Tibial nerve (tissue), 4 donors: ENCODE measurements at regions not wholly inside any gene's neighbourhood (a gene's known extent, or its start where the extent isn't known, plus 50 kb on each side); places are given as distances from the start of the nearest gene placed in this dataset.

ENCODE experiments used
- CTCF ChIP-seq, 5 experiments: fragments of 200-600 bp in 3 of 5; fragments of 450-650 bp in 2 of 5; sonication (generic) in 3 of 5; IDR thresholded peaks; one replicate each; pipeline ENCODE4 v1.5.1; 2016 to 2019; ENCODE audit warnings: antibody characterized with exemption in 5 of 5, mild to moderate bottlenecking in 3 of 5, moderate library complexity in 2 of 5
- EP300 ChIP-seq, 2 donors: sonication (generic); formaldehyde crosslinking; IDR thresholded peaks; one replicate each; pipeline ENCODE4 v1.6.1; 2017; ENCODE audit warnings: antibody characterized with exemption in 2 of 2, mild to moderate bottlenecking in 1 of 2
- POLR2A ChIP-seq, 2 donors: fragments of 450-650 bp; IDR thresholded peaks; one replicate each; pipeline ENCODE4 v1.6.1; 2017; ENCODE audit warnings: antibody characterized with exemption in 2 of 2, mild to moderate bottlenecking in 2 of 2, moderate library complexity in 2 of 2

DNA sequence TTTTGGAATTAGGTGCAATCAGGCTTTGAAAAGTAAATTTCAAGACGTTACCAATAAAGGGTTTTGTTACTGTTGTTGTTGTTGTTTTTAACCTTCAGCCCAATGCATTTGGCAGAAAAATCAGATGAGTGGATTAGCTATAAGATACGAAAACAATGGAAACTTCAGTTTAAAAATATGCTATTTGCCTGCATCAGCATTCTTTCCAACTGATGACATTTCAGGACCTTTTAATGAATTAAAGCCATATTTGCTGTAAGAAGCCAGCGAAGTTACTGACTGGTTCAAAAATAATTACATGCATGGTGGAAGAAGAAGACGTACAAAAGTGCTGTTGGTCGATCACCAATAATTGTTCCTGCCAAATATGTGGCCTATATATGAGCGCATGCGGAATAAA is 639.3 kb upstream of the SOX11 start:
- no peak for TF ChIP-seq CTCF (IDR thresholded peaks at IDR 0.05)
- no peak for TF ChIP-seq EP300 (IDR thresholded peaks at IDR 0.05)
- TF ChIP-seq POLR2A (IDR thresholded peaks at IDR 0.05) = no peak
